CD4-positive, alpha-beta T cell treated with Interleukin-2 at 100 ng/mL for 4 hours (primary cell): ENCODE measurements at regions not wholly inside any gene's neighbourhood (a gene's known extent, or its start where the extent isn't known, plus 50 kb on each side); places are given as distances from the start of the nearest gene placed in this dataset.

Experiments
- DNase-seq: peaks from one replicate; pipeline ENCODE4 v3.0.0-alpha.2; 2020; ENCODE audit warnings: low spot score

GRCh38 chr5:6163913-6164312 is 214.4 kb downstream of the MED10 start:
- DNase-seq: no peak

GRCh38 chr5:6162175-6162574 is 216.2 kb downstream of the MED10 start:
- no peak for DNase-seq

- DNase-seq: no peak
These were observed 217.1 kb downstream of the MED10 start for GRCh38 chr5:6161257-6161656.

- no peak for DNase-seq
These were observed 218.4 kb downstream of the MED10 start for GRCh38 chr5:6159832-6160430.

GRCh38 chr5:6158974-6159831 is 219.1 kb downstream of the MED10 start:
- DNase-seq: no peak

GRCh38 chr5:6154216-6154615 is 224.1 kb downstream of the MED10 start:
- no peak for DNase-seq

GRCh38 chr5:6146271-6146670 is 232.1 kb downstream of the MED10 start:
- DNase-seq: no peak

- DNase-seq: no peak
These were observed 232.6 kb downstream of the MED10 start for GRCh38 chr5:6145616-6146237.

- DNase-seq: no peak
These were observed 234.8 kb downstream of the MED10 start for GRCh38 chr5:6143523-6143922.

GRCh38 chr5:6142353-6142752 is 236.0 kb downstream of the MED10 start:
- DNase-seq: no peak

GRCh38 chr5:6140219-6140618 is 238.1 kb downstream of the MED10 start:
- no peak for DNase-seq

GRCh38 chr5:6135977-6136376 is 242.4 kb downstream of the MED10 start:
- no peak for DNase-seq

GRCh38 chr5:6134281-6134680 is 244.1 kb downstream of the MED10 start:
- no peak for DNase-seq

GRCh38 chr5:6125781-6126180 is 252.6 kb downstream of the MED10 start:
- no peak for DNase-seq

- no peak for DNase-seq
These were observed 259.7 kb downstream of the MED10 start for GRCh38 chr5:6118691-6119090.

GRCh38 chr5:6117212-6117611 is 261.1 kb downstream of the MED10 start:
- no peak for DNase-seq

- DNase-seq: no peak
These were observed 262.5 kb downstream of the MED10 start for GRCh38 chr5:6115852-6116251.

GRCh38 chr5:6112538-6112937 is 265.8 kb downstream of the MED10 start:
- DNase-seq: no peak

GRCh38 chr5:6112125-6112524 is 266.2 kb downstream of the MED10 start:
- no peak for DNase-seq

GRCh38 chr5:6111131-6111530 is 267.2 kb downstream of the MED10 start:
- no peak for DNase-seq

GRCh38 chr5:6110441-6111005 is 267.8 kb downstream of the MED10 start:
- DNase-seq: no peak

- no peak for DNase-seq
These were observed 269.1 kb downstream of the MED10 start for GRCh38 chr5:6108981-6109825.
